H1 (cell line): ENCODE measurements at regions not wholly inside any gene's neighbourhood (a gene's known extent, or its start where the extent isn't known, plus 50 kb on each side); places are given as distances from the start of the nearest gene placed in this dataset.

Experiments
- CTCF ChIA-PET: fragments of 300-600 bp; sonication (Branson Sonifier 250); formaldehyde crosslinking; loops from one replicate; lab custom pipeline; 2021; ENCODE audit not compliant: partially characterized antibody; lab: Charles Lee
- POLR2A ChIA-PET: fragments of 300-600 bp; sonication (Branson Sonifier 250); formaldehyde crosslinking; loops from one replicate; lab custom pipeline; 2021; ENCODE audit warnings: inconsistent platforms; ENCODE audit not compliant: partially characterized antibody; lab: Charles Lee
- DNase-seq, 2 experiments: peaks; one replicate each; pipeline versions ENCODE4 v3.0.0 to v3.0.0-alpha.2; 2010 to 2022; ENCODE audit warnings: low spot score in 2 of 2, low read depth in 1 of 2, mixed read lengths in 1 of 2
- FAIRE-seq: peaks from 2 replicates; lab custom pipeline; 2011; peaks lifted over from hg19 to GRCh38; lab: Jason Lieb, UNC
- H2AFZ ChIP-seq: 2 replicates; pipeline ENCODE4 v1.8.1; 2012; ENCODE audit warnings: low read length, inconsistent platforms
- H2AK5ac ChIP-seq: 2 replicates; pipeline ENCODE4 v1.6.1; 2013; ENCODE audit warnings: low read depth, low read length
- H2BK120ac ChIP-seq: replicated peaks from 2 replicates; pipeline ENCODE3; 2013; ENCODE audit warnings: low read depth, low read length, inconsistent platforms
- H2BK12ac ChIP-seq: 2 replicates; pipeline ENCODE4 v1.6.1; 2013; ENCODE audit warnings: low read depth, low read length
- H2BK15ac ChIP-seq: 2 replicates; pipeline ENCODE4 v1.6.1; 2013; ENCODE audit warnings: low read length
- H2BK20ac ChIP-seq: 2 replicates; pipeline ENCODE4 v1.6.1; 2013; ENCODE audit warnings: low read length
- H2BK5ac ChIP-seq: 2 replicates; pipeline ENCODE4 v1.6.1; 2013; ENCODE audit warnings: low read depth, low read length
- H3K14ac ChIP-seq: 2 replicates; pipeline ENCODE4 v1.6.1; 2013; ENCODE audit warnings: inconsistent platforms; ENCODE audit not compliant: insufficient read length
- H3K18ac ChIP-seq: 2 replicates; pipeline ENCODE4 v1.6.1; 2013; ENCODE audit warnings: low read length; ENCODE audit errors: extremely low read depth
- H3K23ac ChIP-seq: 2 replicates; pipeline ENCODE4 v1.6.1; 2013; ENCODE audit warnings: inconsistent platforms; ENCODE audit not compliant: insufficient read length
- H3K23me2 ChIP-seq: 2 replicates; pipeline ENCODE4 v1.6.1; 2013; ENCODE audit warnings: low read depth, low read length
- H3K27ac ChIP-seq: 2 replicates; pipeline ENCODE4 v1.6.1; 2011; ENCODE audit warnings: low read depth, low read length, inconsistent platforms
- H3K27me3 ChIP-seq, 4 experiments: replicated peaks in 1 of 4; 1 replicate in 1 of 4; 2 replicates in 3 of 4; pipeline versions ENCODE4 v1.6.1 to v1.8.1; 2011 to 2013; ENCODE audit warnings: low read length in 3 of 4, mild to moderate bottlenecking in 3 of 4, inconsistent platforms in 2 of 4, mixed read lengths in 2 of 4, moderate library complexity in 1 of 4; ENCODE audit not compliant: control insufficient read depth in 3 of 4, insufficient read depth in 3 of 4; ENCODE audit errors: extremely low read depth in 1 of 4
- H3K36me3 ChIP-seq, 4 experiments: 2 replicates each; pipeline versions ENCODE4 v1.6.1 to v1.8.1; 2011 to 2013; ENCODE audit warnings: mild to moderate bottlenecking in 4 of 4, low read length in 3 of 4, moderate library complexity in 2 of 4, control low read depth in 1 of 4, inconsistent platforms in 1 of 4; ENCODE audit not compliant: insufficient read depth in 4 of 4, control insufficient read depth in 2 of 4
- H3K4ac ChIP-seq: replicated peaks from 2 replicates; pipeline ENCODE3; 2013; ENCODE audit warnings: low read length, low read depth, mixed read lengths, inconsistent platforms; ENCODE audit not compliant: insufficient read length
- H3K4me1 ChIP-seq, 4 experiments: replicated peaks in 1 of 4; 1 replicate in 1 of 4; 2 replicates in 3 of 4; pipeline versions ENCODE4 v1.6.1 to v1.8.1; 2011 to 2013; ENCODE audit warnings: low read length in 3 of 4, inconsistent platforms in 2 of 4, mixed read lengths in 1 of 4; ENCODE audit not compliant: insufficient read depth in 4 of 4, control insufficient read depth in 3 of 4
- H3K4me2 ChIP-seq, 2 experiments: 2 replicates each; pipeline versions ENCODE4 v1.6.1 to v1.8.1; 2011 to 2013; ENCODE audit warnings: low read depth in 2 of 2, low read length in 2 of 2, control low read depth in 1 of 2, inconsistent platforms in 1 of 2, mild to moderate bottlenecking in 1 of 2; ENCODE audit not compliant: insufficient read depth in 1 of 2
- H3K4me3 ChIP-seq, 4 experiments: fragments of 200-600, 300-600 bp in 1 of 4; sonication (generic), shearing (Covaris generic), sonication (Bioruptor Twin) in 1 of 4; 2 replicates each; pipeline versions ENCODE4 v1.5.1 to v1.8.1; 2011 to 2016; ENCODE audit warnings: low read length in 4 of 4, low read depth in 3 of 4, control low read depth in 2 of 4, inconsistent platforms in 2 of 4, mild to moderate bottlenecking in 2 of 4, mixed read lengths in 1 of 4, moderate library complexity in 1 of 4; ENCODE audit not compliant: insufficient read depth in 2 of 4; ENCODE audit errors: extremely low read depth in 1 of 4
- H3K56ac ChIP-seq: replicated peaks from 2 replicates; pipeline ENCODE3; 2013; ENCODE audit warnings: low read depth, mild to moderate bottlenecking, mixed read lengths, low read length, inconsistent platforms; ENCODE audit not compliant: insufficient read length
- H3K79me1 ChIP-seq: 2 replicates; pipeline ENCODE4 v1.6.1; 2013; ENCODE audit warnings: low read depth, low read length, control low read depth
- H3K79me2 ChIP-seq, 2 experiments: 2 replicates each; pipeline versions ENCODE4 v1.6.1 to v1.8.1; 2012 to 2013; ENCODE audit warnings: low read length in 2 of 2, mild to moderate bottlenecking in 2 of 2, inconsistent platforms in 1 of 2; ENCODE audit not compliant: insufficient read depth in 2 of 2, control insufficient read depth in 1 of 2
- H3K9ac ChIP-seq, 4 experiments: replicated peaks in 1 of 4; 1 replicate in 1 of 4; 2 replicates in 3 of 4; pipeline versions ENCODE4 v1.6.1 to v1.8.1; 2011 to 2013; ENCODE audit warnings: low read depth in 3 of 4, low read length in 3 of 4, control low read depth in 2 of 4, mild to moderate bottlenecking in 2 of 4, moderate library complexity in 2 of 4, inconsistent platforms in 1 of 4; ENCODE audit errors: extremely low read depth in 1 of 4
- H3K9me3 ChIP-seq, 2 experiments: 2 replicates each; pipeline versions ENCODE4 v1.6.1 to v1.8.1; 2012 to 2013; ENCODE audit warnings: mild to moderate bottlenecking in 2 of 2, moderate library complexity in 2 of 2, control low read depth in 1 of 2, inconsistent platforms in 1 of 2, low read depth in 1 of 2, low read length in 1 of 2, mixed read lengths in 1 of 2; ENCODE audit not compliant: insufficient read depth in 2 of 2
- H4K20me1 ChIP-seq, 2 experiments: replicated peaks in 1 of 2; 2 replicates each; pipeline versions ENCODE3 to v1.8.1; 2011 to 2013; ENCODE audit warnings: inconsistent platforms in 2 of 2, low read length in 2 of 2, mild to moderate bottlenecking in 1 of 2; ENCODE audit not compliant: insufficient read depth in 2 of 2, control insufficient read depth in 1 of 2
- H4K5ac ChIP-seq: 2 replicates; pipeline ENCODE4 v1.6.1; 2013; ENCODE audit warnings: low read length, low read depth, mixed read lengths, inconsistent platforms; ENCODE audit not compliant: insufficient read length
- H4K8ac ChIP-seq: 2 replicates; pipeline ENCODE4 v1.8.0; 2013; ENCODE audit warnings: mild to moderate bottlenecking, moderate library complexity, low read length, inconsistent platforms; ENCODE audit not compliant: insufficient read depth; ENCODE audit errors: extremely low read depth
- H4K91ac ChIP-seq: replicated peaks from 2 replicates; pipeline ENCODE3; 2013; ENCODE audit warnings: low read length, mixed read lengths, inconsistent platforms; ENCODE audit not compliant: insufficient read length
- CHD1 ChIP-seq: IDR thresholded peaks from 2 replicates; pipeline ENCODE4 v1.6.1; 2012; ENCODE audit warnings: low read depth, low read length, improper control_type of control experiment
- WGBS, 2 experiments: shearing (Covaris generic) in 1 of 2; methylation state at CpG; one replicate each; pipeline versions ENCODE4 v1.1.6 to v1.1.7; 2013 to 2015; ENCODE audit warnings: low lambda C conversion rate in 2 of 2, mixed read lengths in 2 of 2, inconsistent platforms in 1 of 2, low coverage in 1 of 2, missing lambda C conversion rate in 1 of 2; ENCODE audit not compliant: insufficient replicate concordance in 2 of 2, insufficient coverage in 1 of 2, insufficient read length in 1 of 2; ENCODE audit errors: extremely low coverage in 1 of 2, missing lambda C conversion rate in 1 of 2; 5-methylcytosine and 5-hydroxymethylcytosine counted together

- no peak overlapping the region for H3K23ac ChIP-seq
- WGBS, 2 experiments = 83% methylated on average over 3 of the region's 3 CpGs; no CpG with 5 or more reads in 1 of the 2 experiments
- no peak overlapping the region for H4K91ac ChIP-seq
- CTCF ChIA-PET = interaction anchor here (0.8 to 1.8 kb wide), 4 partner anchors 10 to 381 kb away, joined by 3 to 6 read pairs (median 3); no protein-coding TSS in a partner anchor
- H2BK12ac ChIP-seq = no peak overlapping the region
- no peak overlapping the region for H3K27ac ChIP-seq
- FAIRE-seq (no peak), DNase-seq (no peak)
- no peak overlapping the region for H2BK120ac ChIP-seq
- H2AFZ ChIP-seq = no peak overlapping the region
- H3K4me1 ChIP-seq = no peaks in the 10 kb centered on the region
- no peak overlapping the region for H3K4ac ChIP-seq
- no peak overlapping the region for H2BK15ac ChIP-seq
- no peak overlapping the region for H3K14ac ChIP-seq
- H2BK5ac ChIP-seq = no peak overlapping the region
- no peaks in the 10 kb centered on the region for H3K23me2 ChIP-seq
- no peak overlapping the region for H3K9ac ChIP-seq
- POLR2A ChIA-PET = no interaction called here
- no peaks in the 10 kb centered on the region for H4K20me1 ChIP-seq
- no peaks in the 10 kb centered on the region for H3K27me3 ChIP-seq
- H3K79me2 ChIP-seq = no peaks in the 10 kb centered on the region
- H2BK20ac ChIP-seq = no peak overlapping the region
- no peak overlapping the region for H3K18ac ChIP-seq
- no peak overlapping the region for H3K56ac ChIP-seq
- H3K79me1 ChIP-seq = no peaks in the 10 kb centered on the region
- H3K4me3 ChIP-seq = no peak overlapping the region
- H4K5ac ChIP-seq = no peak overlapping the region
- H2AK5ac ChIP-seq = no peak overlapping the region
- no peak overlapping the region for H3K4me2 ChIP-seq
- H3K9me3 ChIP-seq = no peaks in the 10 kb centered on the region
- no peaks in the 10 kb centered on the region for H3K36me3 ChIP-seq
- H4K8ac ChIP-seq = no peak overlapping the region
- TF ChIP-seq CHD1 = no peak
Observed at GRCh38 chr2:196380575-196380974, 209.2 kb upstream of the STK17B start.
